NCI-H510A treated with DMSO at 0.1 percent for 48 hours (cell line): ENCODE measurements at regions not wholly inside any gene's neighbourhood (a gene's known extent, or its start where the extent isn't known, plus 50 kb on each side); places are given as distances from the start of the nearest gene placed in this dataset.
A peak's percentile ranks its signal among the peaks of the same experiment; 100 is the strongest.

Experiments
- DNase-seq: peaks from one replicate; lab custom pipeline; 2025; lab: John Stamatoyannopoulos, UW

GRCh38 chr1:55716610-55717009 lies 501.4 kb upstream of the USP24 start:
- DNase-seq: no peak

GRCh38 chr1:55716151-55716550 lies 501.0 kb upstream of the USP24 start:
- no peak for DNase-seq

- DNase-seq: no peak
Observed at GRCh38 chr1:55714230-55714629, 499.1 kb upstream of the USP24 start.

GRCh38 chr1:55713516-55713915 lies 498.4 kb upstream of the USP24 start:
- DNase-seq: no peak

GRCh38 chr1:55712148-55712547 lies 497.0 kb upstream of the USP24 start:
- no peak for DNase-seq

GRCh38 chr1:55708781-55709180 lies 493.6 kb upstream of the USP24 start:
- no peak for DNase-seq

GRCh38 chr1:55707846-55708245 lies 492.7 kb upstream of the USP24 start:
- DNase-seq: no peak

- DNase-seq: no peak
Observed at GRCh38 chr1:55707196-55707595, 492.0 kb upstream of the USP24 start.

GRCh38 chr1:55706397-55706796 lies 491.2 kb upstream of the USP24 start:
- no peak for DNase-seq

- DNase-seq: no peak
Observed at GRCh38 chr1:55703726-55704363, 488.7 kb upstream of the USP24 start.

- no peak for DNase-seq
Observed at GRCh38 chr1:55702064-55702463, 486.9 kb upstream of the USP24 start.

GRCh38 chr1:55700359-55701130 lies 485.4 kb upstream of the USP24 start:
- DNase-seq: no peak

GRCh38 chr1:55699228-55699627 lies 484.1 kb upstream of the USP24 start:
- peak; percentile 93 for DNase-seq

GRCh38 chr1:55697997-55698535 lies 482.9 kb upstream of the USP24 start:
- no peak for DNase-seq

- DNase-seq: peak; percentile 43
Observed at GRCh38 chr1:55696891-55697290, 481.7 kb upstream of the USP24 start.

GRCh38 chr1:55696181-55696754 lies 481.1 kb upstream of the USP24 start:
- DNase-seq: no peak

- DNase-seq: no peak
Observed at GRCh38 chr1:55695552-55695951, 480.4 kb upstream of the USP24 start.

GRCh38 chr1:55695151-55695550 lies 480.0 kb upstream of the USP24 start:
- no peak for DNase-seq

- DNase-seq: peak; percentile 64
Observed at GRCh38 chr1:55694310-55694801, 479.2 kb upstream of the USP24 start.

GRCh38 chr1:55692726-55693125 lies 477.6 kb upstream of the USP24 start:
- DNase-seq: no peak

GRCh38 chr1:55690366-55690765 lies 475.2 kb upstream of the USP24 start:
- DNase-seq: no peak

- DNase-seq: no peak
Observed at GRCh38 chr1:55689800-55690199, 474.6 kb upstream of the USP24 start.

GRCh38 chr1:55685560-55685959 lies 470.4 kb upstream of the USP24 start:
- no peak for DNase-seq
